ENCODE measurements at regions not wholly inside any gene's neighbourhood (a gene's known extent, or its start where the extent isn't known, plus 50 kb on each side); places are given as distances from the start of the nearest gene placed in this dataset.

DNA sequence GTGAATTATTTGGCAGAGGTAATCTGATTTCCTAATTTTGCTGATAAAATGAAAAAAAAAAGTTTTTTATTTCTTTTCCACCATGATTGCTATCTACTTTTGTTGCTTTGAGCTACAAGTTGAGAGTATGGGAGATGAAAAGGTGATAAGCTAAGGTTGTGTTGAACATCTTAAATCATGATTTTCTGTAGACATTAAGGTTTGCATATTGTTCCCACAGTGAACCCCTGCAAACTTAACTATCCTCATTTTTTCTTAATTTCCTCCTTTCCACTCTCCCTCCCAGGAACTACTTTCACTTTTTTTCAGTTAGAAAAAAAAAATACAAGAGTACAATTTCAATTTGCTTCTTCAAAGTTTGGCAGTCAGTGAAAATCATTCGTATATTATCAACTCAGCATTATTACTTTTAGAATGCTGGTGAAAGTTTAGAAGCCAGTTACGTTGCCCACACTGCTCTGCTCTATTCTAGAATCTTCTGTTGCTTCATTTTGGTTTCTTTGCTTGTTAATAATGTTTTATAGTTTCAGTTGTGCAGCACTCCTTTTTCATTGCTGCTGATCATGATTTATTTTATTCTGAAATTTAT, 673.8 kb upstream of the CITED2 start:
- 36 to 50% methylated on average over 2 of the region's 2 CpGs for WGBS, 2 donors

DNA sequence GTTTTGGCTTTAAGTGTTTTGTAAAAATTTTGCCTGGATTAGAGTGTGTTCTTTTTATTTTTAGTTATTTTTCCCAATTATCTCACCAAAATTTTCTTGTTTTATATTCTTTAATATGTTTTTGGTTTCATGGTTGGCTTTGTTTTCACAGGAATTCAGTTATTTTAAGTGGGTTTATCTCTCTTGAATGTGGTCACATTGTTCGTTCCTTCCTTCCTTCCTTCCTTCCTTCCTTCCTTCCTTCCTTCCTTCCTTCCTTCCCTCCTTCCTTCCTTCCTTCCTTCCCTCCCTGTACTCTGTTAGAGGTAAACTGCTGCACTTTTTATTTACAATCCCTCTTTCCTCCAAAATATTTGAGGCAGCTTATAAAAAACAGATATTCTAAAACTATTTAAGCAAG, 672.9 kb upstream of the CITED2 start:
- H3K4me1 ChIP-seq, result no peaks in the 10 kb centered on the region
- H3K4me3 ChIP-seq, result no peak overlapping the region
- intact Hi-C loops (cut with DNase I; ENCODE audit: low total_unique reads), result no loop called here
- WGBS, 2 donors, result 80 to 82% methylated on average over 1 of the region's 1 CpG
- DNase-seq, result no peak
- no peaks in the 10 kb centered on the region for H3K9me3 ChIP-seq
- no peaks in the 10 kb centered on the region for H3K36me3 ChIP-seq (ENCODE audit: low read depth, missing control alignments)
- no peaks in the 10 kb centered on the region for H3K27me3 ChIP-seq
- TF ChIP-seq, protein P1, sequence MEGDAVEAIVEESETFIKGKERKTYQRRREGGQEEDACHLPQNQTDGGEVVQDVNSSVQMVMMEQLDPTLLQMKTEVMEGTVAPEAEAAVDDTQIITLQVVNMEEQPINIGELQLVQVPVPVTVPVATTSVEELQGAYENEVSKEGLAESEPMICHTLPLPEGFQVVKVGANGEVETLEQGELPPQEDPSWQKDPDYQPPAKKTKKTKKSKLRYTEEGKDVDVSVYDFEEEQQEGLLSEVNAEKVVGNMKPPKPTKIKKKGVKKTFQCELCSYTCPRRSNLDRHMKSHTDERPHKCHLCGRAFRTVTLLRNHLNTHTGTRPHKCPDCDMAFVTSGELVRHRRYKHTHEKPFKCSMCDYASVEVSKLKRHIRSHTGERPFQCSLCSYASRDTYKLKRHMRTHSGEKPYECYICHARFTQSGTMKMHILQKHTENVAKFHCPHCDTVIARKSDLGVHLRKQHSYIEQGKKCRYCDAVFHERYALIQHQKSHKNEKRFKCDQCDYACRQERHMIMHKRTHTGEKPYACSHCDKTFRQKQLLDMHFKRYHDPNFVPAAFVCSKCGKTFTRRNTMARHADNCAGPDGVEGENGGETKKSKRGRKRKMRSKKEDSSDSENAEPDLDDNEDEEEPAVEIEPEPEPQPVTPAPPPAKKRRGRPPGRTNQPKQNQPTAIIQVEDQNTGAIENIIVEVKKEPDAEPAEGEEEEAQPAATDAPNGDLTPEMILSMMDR (IDR thresholded peaks at IDR 0.05), result no peak
- TF ChIP-seq POLR2A (IDR thresholded peaks at IDR 0.05), result no peak
- no peak overlapping the region for H3K27ac ChIP-seq

More for the DNA sequence above, 673.8 kb upstream of the CITED2 start:
- intact Hi-C loops (cut with DNase I; ENCODE audit: low total_unique reads), result no loop called here
- no peaks in the 10 kb centered on the region for H3K36me3 ChIP-seq (ENCODE audit: low read depth, missing control alignments)
- H3K9me3 ChIP-seq, result no peaks in the 10 kb centered on the region
- H3K27me3 ChIP-seq, result no peaks in the 10 kb centered on the region
- H3K4me1 ChIP-seq, result no peaks in the 10 kb centered on the region
- no peak overlapping the region for H3K27ac ChIP-seq
- no peak for TF ChIP-seq POLR2A (IDR thresholded peaks at IDR 0.05)
- TF ChIP-seq, protein P1 (IDR thresholded peaks at IDR 0.05), result no peak
- no peak for DNase-seq
- H3K4me3 ChIP-seq, result no peak overlapping the region

DNA sequence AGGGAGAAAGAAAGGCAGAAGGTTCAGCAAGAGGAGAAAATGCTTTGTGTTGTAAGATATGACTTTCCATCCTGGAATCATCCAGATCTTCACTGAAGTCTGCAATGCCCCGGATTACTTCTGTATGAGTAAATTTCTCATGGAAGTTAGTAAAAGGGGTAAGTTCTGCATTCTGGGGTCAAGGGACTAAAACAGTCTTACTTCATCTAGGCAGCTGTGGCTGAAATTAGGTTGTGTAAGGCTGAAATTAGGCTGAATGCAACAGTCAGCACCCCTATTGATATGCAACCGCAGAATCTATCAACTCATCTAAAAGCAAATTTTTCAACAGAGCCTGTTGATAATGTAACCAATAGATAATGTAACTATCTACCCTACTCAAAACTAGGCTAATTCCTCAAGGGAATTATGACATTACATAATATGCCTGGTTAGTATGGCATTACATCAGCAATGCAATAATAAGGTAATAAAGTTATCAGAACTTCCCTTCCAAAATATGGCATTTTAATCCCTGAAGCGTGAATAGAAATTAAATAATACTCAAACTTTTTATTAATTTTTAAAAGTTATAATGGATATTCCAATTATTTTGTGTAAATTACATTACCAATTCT, 671.7 kb upstream of the CITED2 start:
- TF ChIP-seq POLR2A (IDR thresholded peaks at IDR 0.05), result no peak
- TF ChIP-seq, protein P1 (IDR thresholded peaks at IDR 0.05), result no peak
- Histone ChIP-seq H3K4me3 (no peak overlapping the region), H3K27ac (no peak overlapping the region), H3K27me3 (no peaks in the 10 kb centered on the region), H3K4me1 (no peaks in the 10 kb centered on the region), H3K36me3 (ENCODE audit: low read depth, missing control alignments) (no peaks in the 10 kb centered on the region), H3K9me3 (no peaks in the 10 kb centered on the region)
- no peak for DNase-seq
- intact Hi-C loops (cut with DNase I; ENCODE audit: low total_unique reads), result no loop called here
- WGBS, 2 donors, result 84 to 99% methylated on average over 3 of the region's 3 CpGs

DNA sequence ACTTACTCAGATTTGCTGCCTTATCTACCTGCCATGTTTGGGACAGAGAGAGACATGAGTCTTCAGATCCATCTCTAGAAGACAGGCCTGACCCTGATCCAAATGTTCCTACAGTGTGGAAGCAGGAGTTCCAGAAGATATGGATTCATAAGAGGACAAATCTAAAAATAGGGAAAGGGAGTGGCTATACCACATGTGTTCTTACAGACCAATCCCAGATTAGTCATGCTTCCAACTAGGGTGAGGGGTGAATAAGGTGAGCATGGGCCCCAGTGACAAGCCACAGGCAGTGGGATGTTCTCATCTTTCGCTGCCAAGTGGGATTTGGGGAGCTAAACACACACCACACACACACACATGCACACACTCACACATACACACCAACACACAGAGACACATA, 670.7 kb upstream of the CITED2 start:
- intact Hi-C loops (cut with DNase I; ENCODE audit: low total_unique reads), result no loop called here
- Histone ChIP-seq H3K9me3 (no peaks in the 10 kb centered on the region), H3K27me3 (no peaks in the 10 kb centered on the region), H3K36me3 (ENCODE audit: low read depth, missing control alignments) (no peaks in the 10 kb centered on the region), H3K27ac (no peak overlapping the region), H3K4me1 (no peaks in the 10 kb centered on the region), H3K4me3 (no peak overlapping the region)
- WGBS, 2 donors, result 89 to 100% methylated on average over 1 of the region's 1 CpG
- TF ChIP-seq POLR2A (IDR thresholded peaks at IDR 0.05), result no peak
- TF ChIP-seq, protein P1 (IDR thresholded peaks at IDR 0.05), result no peak
- no peak for DNase-seq

DNA sequence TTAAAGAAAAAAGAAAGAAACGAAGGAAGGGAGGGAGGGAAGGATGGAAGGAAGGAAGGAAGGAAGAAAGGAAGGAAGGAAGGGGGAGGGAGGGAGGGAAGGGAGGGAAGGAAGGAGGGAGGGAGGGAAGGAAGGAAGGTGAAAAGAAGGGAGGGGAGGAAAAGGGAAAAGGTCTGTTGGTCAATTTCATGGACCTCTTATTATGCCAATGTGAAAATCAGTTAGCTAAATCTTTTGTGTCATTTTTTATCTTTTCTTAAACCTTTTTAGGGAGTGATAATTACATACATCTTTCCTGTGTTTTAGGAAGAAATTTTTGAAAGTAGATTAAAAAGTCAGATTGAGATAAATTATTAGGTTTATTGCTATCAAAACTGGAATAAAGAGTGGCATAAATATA, 670.2 kb upstream of the CITED2 start:
- intact Hi-C loops (cut with DNase I; ENCODE audit: low total_unique reads), result no loop called here
- DNase-seq, result no peak
- H3K4me1 ChIP-seq, result no peaks in the 10 kb centered on the region
- 88 to 100% methylated on average over 1 of the region's 1 CpG for WGBS, 2 donors
- TF ChIP-seq, protein P1 (IDR thresholded peaks at IDR 0.05), result no peak
- no peak for TF ChIP-seq POLR2A (IDR thresholded peaks at IDR 0.05)
- H3K9me3 ChIP-seq, result no peaks in the 10 kb centered on the region
- H3K27me3 ChIP-seq, result no peaks in the 10 kb centered on the region
- H3K4me3 ChIP-seq, result no peak overlapping the region
- no peak overlapping the region for H3K27ac ChIP-seq
- H3K36me3 ChIP-seq (ENCODE audit: low read depth, missing control alignments), result no peaks in the 10 kb centered on the region
